ENCODE measurements at regions not wholly inside any gene's neighbourhood (a gene's known extent, or its start where the extent isn't known, plus 50 kb on each side); places are given as distances from the start of the nearest gene placed in this dataset.
"Not testable (repeated sequence)": the region's sequence is repeated elsewhere in the genome, so short reads cannot be mapped to it uniquely, and the experiment has no call there.

DNA sequence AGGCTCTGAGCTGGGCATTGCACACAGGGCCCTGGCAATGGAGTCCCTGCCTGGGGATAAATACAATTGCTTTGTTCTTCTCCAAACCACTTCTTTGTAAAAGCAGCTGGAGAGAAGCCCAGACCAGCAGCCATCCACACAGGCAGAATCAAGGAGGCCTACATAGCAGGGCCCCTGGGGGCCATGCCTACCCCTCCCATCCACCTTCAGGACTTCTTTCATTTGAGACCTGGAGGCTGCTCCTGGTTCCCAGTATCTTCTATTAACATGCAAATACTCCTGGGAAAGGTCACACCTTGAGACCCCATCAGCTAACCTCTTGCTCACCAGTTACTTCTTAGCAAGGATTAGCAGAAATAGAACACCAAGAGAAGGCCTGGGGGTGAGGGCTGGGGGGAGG is 511.1 kb downstream of the SOX6 start:
- DNase-seq (ENCODE audit: low spot score), result no peak
- no peak overlapping the region for H2AFZ ChIP-seq
- peaks cover 13% of the 10 kb centered on the region for H3K4me1 ChIP-seq (ENCODE audit: insufficient read depth)

GRCh38 chr11:15848631-15849168 is 507.6 kb downstream of the SOX6 start:
- DNase-seq (ENCODE audit: low spot score), result no peak
- no peaks in the 10 kb centered on the region for H4K20me1 ChIP-seq (ENCODE audit: insufficient read depth, poor library complexity, severe bottlenecking)
- TF ChIP-seq CTCF (IDR thresholded peaks at IDR 0.05; ENCODE audit: poor library complexity), result no peak
- TF ChIP-seq EZH2 (IDR thresholded peaks at IDR 0.05; ENCODE audit: borderline replicate concordance), result no peak
- no peak for TF ChIP-seq EZH2phosphoT487 (IDR thresholded peaks at IDR 0.05; ENCODE audit: low read depth, severe bottlenecking, unreplicated experiment)
- H3K9me3 ChIP-seq (ENCODE audit: low read depth), result no peaks in the 10 kb centered on the region
- no peak overlapping the region for H3K4me2 ChIP-seq
- 67% methylated on average over 2 of the region's 2 CpGs for WGBS (ENCODE audit: low lambda C conversion rate, missing lambda C conversion rate)
- no peaks in the 10 kb centered on the region for H3K36me3 ChIP-seq (replicated peaks; ENCODE audit: insufficient read depth, low read depth)
- H3K27me3 ChIP-seq, result no peaks in the 10 kb centered on the region
- H2AFZ ChIP-seq, result no peak overlapping the region
- no peaks in the 10 kb centered on the region for H3K9me2 ChIP-seq (replicated peaks; ENCODE audit: insufficient read depth)
- H3K27ac ChIP-seq, result peak overlapping the region; percentile 61
- H3K4me1 ChIP-seq (ENCODE audit: insufficient read depth), result peaks cover 6% of the 10 kb centered on the region
- no peaks in the 10 kb centered on the region for H3K79me2 ChIP-seq
- H3K4me3 ChIP-seq, result no peak overlapping the region

More for the DNA sequence above, 511.1 kb downstream of the SOX6 start:
- H3K27ac ChIP-seq, result no peak overlapping the region
- no peaks in the 10 kb centered on the region for H3K79me2 ChIP-seq
- no peaks in the 10 kb centered on the region for H4K20me1 ChIP-seq (ENCODE audit: insufficient read depth, poor library complexity, severe bottlenecking)
- no peak overlapping the region for H3K4me3 ChIP-seq
- H3K9me3 ChIP-seq (ENCODE audit: low read depth), result no peaks in the 10 kb centered on the region
- no peaks in the 10 kb centered on the region for H3K27me3 ChIP-seq
- TF ChIP-seq CTCF (IDR thresholded peaks at IDR 0.05; ENCODE audit: poor library complexity), result no peak
- TF ChIP-seq EZH2 (IDR thresholded peaks at IDR 0.05; ENCODE audit: borderline replicate concordance), result no peak
- no peak for TF ChIP-seq EZH2phosphoT487 (IDR thresholded peaks at IDR 0.05; ENCODE audit: low read depth, severe bottlenecking, unreplicated experiment)
- H3K9me2 ChIP-seq (replicated peaks; ENCODE audit: insufficient read depth), result no peaks in the 10 kb centered on the region
- H3K36me3 ChIP-seq (replicated peaks; ENCODE audit: insufficient read depth, low read depth), result no peaks in the 10 kb centered on the region
- H3K4me2 ChIP-seq, result no peak overlapping the region

GRCh38 chr11:15849257-15849656 is 507.1 kb downstream of the SOX6 start:
- peak; percentile 58 for DNase-seq (ENCODE audit: low spot score)
- peak overlapping the region; percentile 61 for H3K27ac ChIP-seq

GRCh38 chr11:15850335-15850734 is 506.0 kb downstream of the SOX6 start:
- not testable (repeated sequence) for H4K20me1 ChIP-seq (ENCODE audit: insufficient read depth, poor library complexity, severe bottlenecking); H3K27me3 ChIP-seq; H3K9me3 ChIP-seq (ENCODE audit: low read depth); H3K27ac ChIP-seq; DNase-seq (ENCODE audit: low spot score); H2AFZ ChIP-seq; H3K9me2 ChIP-seq (replicated peaks; ENCODE audit: insufficient read depth); H3K4me1 ChIP-seq (ENCODE audit: insufficient read depth); H3K4me2 ChIP-seq; H3K79me2 ChIP-seq; H3K36me3 ChIP-seq (replicated peaks; ENCODE audit: insufficient read depth, low read depth); H3K4me3 ChIP-seq

More at GRCh38 chr11:15849257-15849656, 507.1 kb downstream of the SOX6 start:
- no peaks in the 10 kb centered on the region for H3K36me3 ChIP-seq (replicated peaks; ENCODE audit: insufficient read depth, low read depth)
- peak overlapping the region; percentile 5 for H2AFZ ChIP-seq
- H3K4me1 ChIP-seq (ENCODE audit: insufficient read depth), result peaks cover 6% of the 10 kb centered on the region
- H3K4me2 ChIP-seq, result no peak overlapping the region
- TF ChIP-seq EZH2phosphoT487 (IDR thresholded peaks at IDR 0.05; ENCODE audit: low read depth, severe bottlenecking, unreplicated experiment), result no peak
- no peak for TF ChIP-seq EZH2 (IDR thresholded peaks at IDR 0.05; ENCODE audit: borderline replicate concordance)
- no peak for TF ChIP-seq CTCF (IDR thresholded peaks at IDR 0.05; ENCODE audit: poor library complexity)
- H3K9me3 ChIP-seq (ENCODE audit: low read depth), result no peaks in the 10 kb centered on the region
- no peaks in the 10 kb centered on the region for H3K79me2 ChIP-seq
- 37% methylated on average over 4 of the region's 4 CpGs for WGBS (ENCODE audit: low lambda C conversion rate, missing lambda C conversion rate)
- no peaks in the 10 kb centered on the region for H4K20me1 ChIP-seq (ENCODE audit: insufficient read depth, poor library complexity, severe bottlenecking)
- H3K9me2 ChIP-seq (replicated peaks; ENCODE audit: insufficient read depth), result no peaks in the 10 kb centered on the region
- no peaks in the 10 kb centered on the region for H3K27me3 ChIP-seq
- no peak overlapping the region for H3K4me3 ChIP-seq
